ENCODE measurements at regions not wholly inside any gene's neighbourhood (a gene's known extent, or its start where the extent isn't known, plus 50 kb on each side); places are given as distances from the start of the nearest gene placed in this dataset.

GRCh38 chr6:54008589-54008988 lies 102.7 kb upstream of the MLIP start:
- TF ChIP-seq, protein P1, sequence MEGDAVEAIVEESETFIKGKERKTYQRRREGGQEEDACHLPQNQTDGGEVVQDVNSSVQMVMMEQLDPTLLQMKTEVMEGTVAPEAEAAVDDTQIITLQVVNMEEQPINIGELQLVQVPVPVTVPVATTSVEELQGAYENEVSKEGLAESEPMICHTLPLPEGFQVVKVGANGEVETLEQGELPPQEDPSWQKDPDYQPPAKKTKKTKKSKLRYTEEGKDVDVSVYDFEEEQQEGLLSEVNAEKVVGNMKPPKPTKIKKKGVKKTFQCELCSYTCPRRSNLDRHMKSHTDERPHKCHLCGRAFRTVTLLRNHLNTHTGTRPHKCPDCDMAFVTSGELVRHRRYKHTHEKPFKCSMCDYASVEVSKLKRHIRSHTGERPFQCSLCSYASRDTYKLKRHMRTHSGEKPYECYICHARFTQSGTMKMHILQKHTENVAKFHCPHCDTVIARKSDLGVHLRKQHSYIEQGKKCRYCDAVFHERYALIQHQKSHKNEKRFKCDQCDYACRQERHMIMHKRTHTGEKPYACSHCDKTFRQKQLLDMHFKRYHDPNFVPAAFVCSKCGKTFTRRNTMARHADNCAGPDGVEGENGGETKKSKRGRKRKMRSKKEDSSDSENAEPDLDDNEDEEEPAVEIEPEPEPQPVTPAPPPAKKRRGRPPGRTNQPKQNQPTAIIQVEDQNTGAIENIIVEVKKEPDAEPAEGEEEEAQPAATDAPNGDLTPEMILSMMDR (conservative IDR thresholded peaks at IDR 0.05; ENCODE audit: low read depth, low read length), result no peak
- H3K4me3 ChIP-seq (ENCODE audit: low read depth, low read length), result no peak overlapping the region
- DNase-seq (ENCODE audit: low read depth), result no peak

DNA sequence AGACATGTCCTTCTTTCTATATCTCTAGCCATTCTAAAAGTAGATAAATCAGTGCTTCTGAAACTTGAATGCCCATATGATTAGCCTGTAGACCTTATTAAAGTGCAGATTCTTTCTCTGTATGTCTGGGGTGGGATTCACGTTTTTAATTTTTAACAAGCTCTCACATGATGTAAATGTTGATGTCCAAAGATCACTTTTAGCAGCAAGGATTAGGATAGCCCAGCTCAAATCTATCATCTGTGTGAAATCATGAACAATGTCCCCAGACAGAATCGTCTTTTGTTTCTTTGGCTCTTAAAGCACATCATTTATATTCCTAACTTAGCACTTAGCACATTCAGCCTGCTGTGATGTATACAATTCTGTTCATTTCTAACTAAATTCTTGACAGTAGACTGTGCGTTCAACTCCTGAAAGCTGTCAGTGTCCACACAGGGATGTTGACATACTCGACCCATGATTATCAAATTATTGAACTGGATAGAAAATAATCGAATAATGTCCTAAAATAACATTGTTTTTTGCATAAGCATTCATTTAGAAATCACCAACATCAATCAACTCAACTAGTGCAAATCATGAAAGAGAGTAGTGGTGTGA lies 102.1 kb upstream of the MLIP start:
- TF ChIP-seq, protein P1 (conservative IDR thresholded peaks at IDR 0.05; ENCODE audit: low read depth, low read length), result no peak
- H3K4me3 ChIP-seq (ENCODE audit: low read depth, low read length), result no peak overlapping the region
- no peak for DNase-seq (ENCODE audit: low read depth)

GRCh38 chr6:54010340-54011276 lies 100.6 kb upstream of the MLIP start:
- TF ChIP-seq, protein P1 (conservative IDR thresholded peaks at IDR 0.05; ENCODE audit: low read depth, low read length), result no peak
- peak; percentile 79 for DNase-seq (ENCODE audit: low read depth)
- H3K4me3 ChIP-seq (ENCODE audit: low read depth, low read length), result no peak overlapping the region

GRCh38 chr6:54011277-54011648 lies 100.0 kb upstream of the MLIP start:
- DNase-seq (ENCODE audit: low read depth), result no peak
- TF ChIP-seq, protein P1 (conservative IDR thresholded peaks at IDR 0.05; ENCODE audit: low read depth, low read length), result no peak
- no peak overlapping the region for H3K4me3 ChIP-seq (ENCODE audit: low read depth, low read length)

- no peak overlapping the region for H3K4me3 ChIP-seq (ENCODE audit: low read depth, low read length)
- DNase-seq (ENCODE audit: low read depth), result no peak
- TF ChIP-seq, protein P1 (conservative IDR thresholded peaks at IDR 0.05; ENCODE audit: low read depth, low read length), result no peak
These were observed 97.3 kb upstream of the MLIP start for GRCh38 chr6:54013966-54014365.

DNA sequence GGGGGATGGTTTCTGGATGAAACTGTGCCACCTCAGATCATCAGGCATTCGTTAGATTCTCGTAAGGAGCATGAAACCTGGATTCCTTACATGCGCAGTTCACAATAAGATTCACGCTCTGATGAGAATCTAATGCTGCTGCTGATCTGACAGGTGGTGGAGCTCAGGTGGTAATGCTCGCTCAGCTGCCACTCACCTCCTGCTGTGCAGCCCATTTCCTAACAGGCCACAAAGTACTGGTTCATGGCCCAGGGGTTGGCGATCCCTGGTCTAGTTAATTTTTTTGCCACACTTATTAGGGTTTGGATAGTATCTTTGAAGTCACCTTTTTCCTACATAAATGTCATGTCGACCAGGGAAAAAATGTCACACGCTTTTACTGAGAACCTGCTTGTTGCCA lies 96.8 kb upstream of the MLIP start:
- TF ChIP-seq, protein P1 (conservative IDR thresholded peaks at IDR 0.05; ENCODE audit: low read depth, low read length), result no peak
- H3K4me3 ChIP-seq (ENCODE audit: low read depth, low read length), result no peak overlapping the region
- no peak for DNase-seq (ENCODE audit: low read depth)
